ENCODE measurements at regions not wholly inside any gene's neighbourhood (a gene's known extent, or its start where the extent isn't known, plus 50 kb on each side); places are given as distances from the start of the nearest gene placed in this dataset.

GRCh38 chr14:49051328-49052060 lies 534.7 kb downstream of the RPS29 start:
- no peak for TF ChIP-seq CTCF (IDR thresholded peaks at IDR 0.05 in 4 of 5, conservative IDR thresholded peaks at IDR 0.05 in 1 of 5)
- no peak for TF ChIP-seq POLR2A (IDR thresholded peaks at IDR 0.05)

Measured in gastrocnemius medialis (tissue), 4 donors.